ENCODE measurements at regions not wholly inside any gene's neighbourhood (a gene's known extent, or its start where the extent isn't known, plus 50 kb on each side); places are given as distances from the start of the nearest gene placed in this dataset.

DNA sequence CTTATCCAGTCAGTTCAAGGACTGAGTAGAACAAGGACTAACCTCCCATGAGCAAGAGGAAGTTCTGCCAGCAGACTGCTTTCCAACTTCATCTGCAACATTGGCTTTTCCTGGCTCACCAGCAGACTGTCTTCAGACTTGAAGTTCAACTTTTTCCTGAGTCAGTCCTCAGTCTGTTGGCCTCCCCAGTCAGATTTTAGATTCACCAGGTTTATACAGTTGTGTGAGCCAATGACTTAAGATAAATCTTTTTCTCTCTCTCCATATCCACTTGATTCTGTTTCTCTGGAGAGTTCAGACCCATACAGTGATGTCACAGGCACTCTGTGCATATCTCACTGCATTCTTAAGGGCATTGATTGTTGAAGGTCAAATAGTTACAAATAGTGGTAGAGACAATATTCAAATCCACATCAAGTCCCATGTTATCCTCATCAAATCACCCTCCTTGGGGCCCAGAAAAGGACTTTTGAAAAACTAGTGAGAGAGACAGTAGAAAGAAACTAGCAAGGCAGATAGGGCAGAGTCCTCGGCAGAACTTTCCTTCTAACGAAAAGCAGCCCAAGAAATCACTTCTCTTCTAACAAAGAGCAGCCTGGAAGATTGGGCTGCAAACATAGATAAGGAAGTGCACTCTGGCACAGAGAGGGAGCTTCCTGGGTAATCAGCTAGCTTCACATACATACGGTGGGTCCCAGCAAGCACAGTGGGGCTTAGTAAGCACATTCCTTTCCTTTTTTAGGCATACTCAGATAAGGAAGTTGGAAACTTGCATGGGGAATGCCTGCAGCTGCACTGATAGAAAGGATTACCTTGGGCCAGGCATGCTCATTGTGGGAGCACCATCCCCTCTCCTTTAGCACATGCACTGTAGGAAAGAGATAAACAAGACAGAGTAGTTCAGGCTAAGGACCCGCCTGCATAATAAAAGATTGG lies 132.3 kb upstream of the FAM20A start:
- TF ChIP-seq, protein P1, sequence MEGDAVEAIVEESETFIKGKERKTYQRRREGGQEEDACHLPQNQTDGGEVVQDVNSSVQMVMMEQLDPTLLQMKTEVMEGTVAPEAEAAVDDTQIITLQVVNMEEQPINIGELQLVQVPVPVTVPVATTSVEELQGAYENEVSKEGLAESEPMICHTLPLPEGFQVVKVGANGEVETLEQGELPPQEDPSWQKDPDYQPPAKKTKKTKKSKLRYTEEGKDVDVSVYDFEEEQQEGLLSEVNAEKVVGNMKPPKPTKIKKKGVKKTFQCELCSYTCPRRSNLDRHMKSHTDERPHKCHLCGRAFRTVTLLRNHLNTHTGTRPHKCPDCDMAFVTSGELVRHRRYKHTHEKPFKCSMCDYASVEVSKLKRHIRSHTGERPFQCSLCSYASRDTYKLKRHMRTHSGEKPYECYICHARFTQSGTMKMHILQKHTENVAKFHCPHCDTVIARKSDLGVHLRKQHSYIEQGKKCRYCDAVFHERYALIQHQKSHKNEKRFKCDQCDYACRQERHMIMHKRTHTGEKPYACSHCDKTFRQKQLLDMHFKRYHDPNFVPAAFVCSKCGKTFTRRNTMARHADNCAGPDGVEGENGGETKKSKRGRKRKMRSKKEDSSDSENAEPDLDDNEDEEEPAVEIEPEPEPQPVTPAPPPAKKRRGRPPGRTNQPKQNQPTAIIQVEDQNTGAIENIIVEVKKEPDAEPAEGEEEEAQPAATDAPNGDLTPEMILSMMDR (IDR thresholded peaks at IDR 0.05) = no peak
- TF ChIP-seq POLR2A (IDR thresholded peaks at IDR 0.05) = no peak

Data from heart left ventricle (tissue), 13 donors.